EH (cell line): ENCODE measurements at regions not wholly inside any gene's neighbourhood (a gene's known extent, or its start where the extent isn't known, plus 50 kb on each side); places are given as distances from the start of the nearest gene placed in this dataset.
A peak's percentile ranks its signal among the peaks of the same experiment; 100 is the strongest.

Experiments
- DNase-seq: peaks from one replicate; pipeline ENCODE4 v3.0.0-alpha.2; 2015; ENCODE audit warnings: low read depth

DNA sequence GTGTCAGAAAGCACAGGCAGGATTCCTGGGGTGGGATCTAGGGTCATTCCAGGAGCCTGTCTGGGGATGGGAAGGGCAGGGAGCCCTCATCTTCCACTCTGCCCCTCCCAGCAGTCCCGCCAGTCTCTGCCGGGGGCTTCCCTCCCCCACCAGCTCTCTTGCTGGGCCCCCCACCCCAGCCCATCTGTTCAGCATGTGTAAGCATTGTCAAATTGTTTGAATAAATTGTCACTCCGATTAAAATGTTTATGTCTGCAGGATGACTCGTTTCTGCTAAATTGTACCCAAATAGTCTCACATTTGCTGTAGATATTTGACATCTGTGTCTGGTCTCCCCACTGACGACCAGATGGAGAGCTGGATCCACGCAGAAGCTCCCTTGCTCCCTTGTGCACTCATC is 257.6 kb downstream of the ANKRD60 start:
- DNase-seq, result no peak

- no peak for DNase-seq
Observed at GRCh38 chr20:57970116-57970515, 258.3 kb downstream of the ANKRD60 start.

GRCh38 chr20:57968120-57968519 is 258.3 kb upstream of the PMEPA1 start:
- DNase-seq, result peak; percentile 45

- no peak for DNase-seq
Observed at GRCh38 chr20:57967364-57967763, 257.5 kb upstream of the PMEPA1 start.

GRCh38 chr20:57966620-57967019 is 256.8 kb upstream of the PMEPA1 start:
- DNase-seq, result no peak

DNA sequence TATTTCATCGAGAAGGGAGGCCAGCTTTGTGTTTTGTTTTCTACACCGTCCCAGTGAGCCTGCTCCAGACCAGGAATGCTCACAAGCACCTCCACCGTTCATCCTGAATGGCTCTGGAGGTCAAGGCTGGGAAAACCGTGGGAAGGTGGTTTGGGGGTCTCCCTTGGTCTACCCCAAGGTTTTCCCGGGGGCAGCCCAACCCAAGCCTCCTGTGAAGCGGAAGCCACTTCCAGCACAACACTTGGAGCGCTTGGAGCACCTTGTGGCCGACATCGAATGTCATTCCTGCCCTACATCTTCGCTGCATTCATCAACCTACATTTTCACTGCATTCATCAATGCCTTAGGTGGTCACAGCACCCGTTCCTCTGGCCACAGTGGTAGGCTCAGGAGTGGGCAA is 255.6 kb upstream of the PMEPA1 start:
- no peak for DNase-seq

- DNase-seq, result peak; percentile 11
Observed at GRCh38 chr20:57964011-57964862, 254.4 kb upstream of the PMEPA1 start.

GRCh38 chr20:57960803-57961575 is 251.2 kb upstream of the PMEPA1 start:
- DNase-seq, result no peak

GRCh38 chr20:57959589-57959988 is 249.8 kb upstream of the PMEPA1 start:
- no peak for DNase-seq

DNA sequence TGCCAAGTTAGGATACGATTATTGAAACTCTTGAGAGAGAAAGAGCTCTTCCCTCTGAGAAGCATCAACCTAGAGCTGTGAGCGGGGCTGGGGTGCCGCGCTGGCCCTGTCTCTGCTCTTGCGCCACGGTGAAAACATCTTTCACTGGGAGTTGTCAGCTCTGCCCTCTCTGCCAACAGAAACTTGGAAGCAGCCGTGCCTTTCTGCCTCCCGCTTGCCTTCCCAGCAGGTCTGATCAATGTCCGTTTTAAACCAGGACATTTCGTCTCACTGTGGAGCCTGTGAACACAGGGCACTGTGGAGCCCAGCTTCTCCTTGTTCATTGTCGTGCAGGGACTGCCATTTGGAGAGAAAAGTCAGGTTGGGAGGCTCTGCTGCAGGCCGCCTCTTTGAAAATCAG is 249.2 kb upstream of the PMEPA1 start:
- no peak for DNase-seq

GRCh38 chr20:57958050-57958420 is 248.2 kb upstream of the PMEPA1 start:
- no peak for DNase-seq

DNA sequence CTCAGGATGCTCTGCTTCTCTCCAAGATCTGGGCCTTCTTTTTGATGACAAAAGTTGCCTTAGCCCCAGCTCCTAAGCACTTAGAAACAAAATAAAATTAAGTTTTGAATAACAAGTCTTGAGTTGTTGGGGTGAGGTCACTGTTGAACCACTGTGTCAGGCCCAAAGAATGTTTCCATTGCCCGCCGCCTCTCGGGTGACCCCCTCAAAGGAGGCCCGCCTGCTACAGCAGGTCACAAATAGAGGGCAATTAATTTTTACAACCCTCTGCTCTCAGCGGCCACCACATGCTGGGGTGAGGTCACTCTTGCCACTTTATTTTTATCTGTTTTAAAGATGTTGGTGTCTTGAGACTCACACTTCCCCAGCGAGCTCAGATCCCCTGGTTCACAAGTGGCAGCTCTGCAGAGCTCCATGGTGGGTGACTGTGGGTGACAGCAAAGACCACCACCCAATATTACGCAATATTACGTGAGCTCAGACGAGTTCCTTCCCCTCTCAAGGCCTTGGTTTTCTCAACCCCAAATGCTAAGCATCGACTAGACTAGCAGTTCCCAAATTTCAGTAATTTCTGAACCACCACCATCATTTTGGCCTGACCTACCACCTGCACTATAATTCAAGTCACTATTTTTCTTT is 247.7 kb upstream of the PMEPA1 start:
- peak; percentile 95 for DNase-seq

DNA sequence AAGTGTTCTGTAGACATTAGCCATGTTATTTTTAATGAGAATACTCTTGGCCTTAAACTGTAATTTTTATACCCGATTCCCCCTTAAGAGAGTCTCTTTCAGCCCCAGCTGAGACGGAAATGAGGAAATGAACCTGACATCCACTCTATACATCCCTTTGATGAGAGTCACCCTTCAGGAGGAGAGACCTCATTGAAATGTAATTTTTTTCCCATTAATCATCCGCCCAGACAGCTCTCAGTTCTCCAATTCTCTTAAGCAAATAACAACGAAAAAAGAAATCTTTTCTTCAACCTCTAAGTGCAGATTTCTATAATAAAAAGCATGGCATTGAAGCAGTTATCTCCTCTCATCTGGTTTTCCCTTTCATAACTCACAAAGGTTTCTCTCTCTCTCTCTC is 243.8 kb upstream of the PMEPA1 start:
- peak; percentile 76 for DNase-seq

GRCh38 chr20:57952136-57952535 is 242.3 kb upstream of the PMEPA1 start:
- DNase-seq, result no peak

GRCh38 chr20:57951549-57951948 is 241.7 kb upstream of the PMEPA1 start:
- DNase-seq, result no peak

GRCh38 chr20:57950764-57951485 is 241.1 kb upstream of the PMEPA1 start:
- DNase-seq, result no peak

DNA sequence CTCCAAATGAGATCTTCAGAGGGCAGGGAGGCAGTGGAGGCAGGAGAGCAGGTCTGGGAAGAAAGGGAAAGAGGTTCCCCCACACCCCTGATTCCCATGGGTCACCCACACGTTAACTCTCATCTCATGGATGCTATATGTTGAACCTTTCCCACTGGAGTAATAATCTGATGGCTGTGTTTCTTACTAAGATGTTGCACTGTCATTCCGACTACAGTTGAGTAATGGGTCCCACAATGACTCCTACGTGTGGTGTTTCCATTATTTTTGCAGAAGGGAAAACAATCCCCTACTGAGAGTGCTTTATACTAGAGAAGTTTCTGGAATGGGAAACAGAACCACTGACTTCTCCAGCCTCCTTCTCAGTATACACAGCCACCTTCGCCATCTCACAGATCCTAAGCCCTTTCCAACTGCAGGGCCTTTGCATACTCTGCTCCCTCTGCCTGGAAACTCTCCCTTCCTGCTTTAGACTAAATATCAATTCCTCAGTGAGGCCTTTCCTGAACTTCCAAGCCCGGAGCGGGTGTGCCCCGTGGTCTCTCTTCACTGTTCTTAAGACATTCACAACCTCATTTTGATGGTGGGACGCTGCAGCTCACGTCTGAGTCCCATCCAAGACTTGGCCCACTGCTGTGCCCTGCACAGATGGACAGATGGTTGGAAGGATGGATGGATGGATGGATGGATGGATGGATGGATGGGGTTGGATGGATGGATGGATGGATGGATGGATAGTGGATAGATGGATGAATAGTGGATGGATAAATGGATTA is 238.6 kb upstream of the PMEPA1 start:
- DNase-seq, result no peak

- DNase-seq, result peak; percentile 96
Observed at GRCh38 chr20:57947421-57948179, 237.8 kb upstream of the PMEPA1 start.

DNA sequence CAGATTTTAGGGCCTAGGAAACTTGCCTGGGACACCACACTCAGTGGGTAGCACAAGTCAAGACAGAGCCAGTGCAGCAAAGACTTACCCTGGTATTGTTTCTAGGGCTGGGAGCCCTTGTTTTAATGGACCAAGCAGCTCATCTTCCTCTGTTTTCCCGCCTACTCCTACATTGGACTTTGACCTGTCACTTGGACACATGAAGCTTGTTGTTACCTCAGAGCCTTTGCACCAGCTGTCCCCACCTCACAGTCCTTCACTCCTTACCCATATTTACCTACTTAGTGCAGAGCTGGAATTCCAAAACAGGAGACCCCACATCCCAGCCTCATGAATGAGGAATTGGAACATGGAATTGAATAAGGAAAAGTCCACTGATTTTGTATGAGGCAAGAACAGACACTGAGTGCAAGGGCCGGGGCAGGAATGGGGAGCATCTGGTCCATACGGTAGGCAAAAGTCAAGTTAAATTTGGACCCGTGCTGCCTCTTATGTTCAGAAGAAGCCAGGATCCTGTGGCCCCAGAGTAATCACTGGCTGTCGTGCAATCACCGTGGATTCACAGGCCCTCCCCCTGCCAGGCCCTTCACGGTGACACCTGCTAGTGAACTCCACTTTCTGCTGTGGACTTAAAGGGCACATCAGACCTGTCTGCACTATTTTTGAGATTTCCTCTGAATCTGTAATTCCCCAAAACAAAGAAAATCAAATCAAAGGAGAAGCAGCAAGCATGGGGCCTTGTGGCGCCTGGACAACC is 236.9 kb upstream of the PMEPA1 start:
- no peak for DNase-seq

GRCh38 chr20:57944988-57945387 is 235.2 kb upstream of the PMEPA1 start:
- DNase-seq, result no peak
